ENCODE measurements at regions not wholly inside any gene's neighbourhood (a gene's known extent, or its start where the extent isn't known, plus 50 kb on each side); places are given as distances from the start of the nearest gene placed in this dataset.

DNA sequence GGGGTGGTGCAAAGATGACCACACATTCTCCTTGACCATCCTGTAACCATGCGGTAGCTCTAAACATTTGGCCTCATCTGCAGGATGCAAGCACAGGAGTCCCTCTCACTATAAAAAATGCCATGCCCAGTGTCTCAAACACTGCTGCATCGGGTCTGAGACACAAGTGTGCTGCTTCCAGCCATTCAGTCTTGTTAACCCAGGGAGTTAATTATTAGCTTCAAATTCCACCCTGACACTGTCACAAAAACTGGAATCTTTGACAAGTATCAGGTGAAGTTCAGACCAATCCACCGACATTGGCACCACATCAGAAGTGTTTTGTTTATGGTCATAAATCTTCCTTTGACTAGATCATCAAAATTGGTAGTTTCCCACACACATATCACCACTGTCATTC lies 119.1 kb upstream of the RASEF start:
- TF ChIP-seq, protein P1, sequence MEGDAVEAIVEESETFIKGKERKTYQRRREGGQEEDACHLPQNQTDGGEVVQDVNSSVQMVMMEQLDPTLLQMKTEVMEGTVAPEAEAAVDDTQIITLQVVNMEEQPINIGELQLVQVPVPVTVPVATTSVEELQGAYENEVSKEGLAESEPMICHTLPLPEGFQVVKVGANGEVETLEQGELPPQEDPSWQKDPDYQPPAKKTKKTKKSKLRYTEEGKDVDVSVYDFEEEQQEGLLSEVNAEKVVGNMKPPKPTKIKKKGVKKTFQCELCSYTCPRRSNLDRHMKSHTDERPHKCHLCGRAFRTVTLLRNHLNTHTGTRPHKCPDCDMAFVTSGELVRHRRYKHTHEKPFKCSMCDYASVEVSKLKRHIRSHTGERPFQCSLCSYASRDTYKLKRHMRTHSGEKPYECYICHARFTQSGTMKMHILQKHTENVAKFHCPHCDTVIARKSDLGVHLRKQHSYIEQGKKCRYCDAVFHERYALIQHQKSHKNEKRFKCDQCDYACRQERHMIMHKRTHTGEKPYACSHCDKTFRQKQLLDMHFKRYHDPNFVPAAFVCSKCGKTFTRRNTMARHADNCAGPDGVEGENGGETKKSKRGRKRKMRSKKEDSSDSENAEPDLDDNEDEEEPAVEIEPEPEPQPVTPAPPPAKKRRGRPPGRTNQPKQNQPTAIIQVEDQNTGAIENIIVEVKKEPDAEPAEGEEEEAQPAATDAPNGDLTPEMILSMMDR (conservative IDR thresholded peaks at IDR 0.05; ENCODE audit: low read depth in 2 of 2): no peak
- TF ChIP-seq EZH2phosphoT487 (IDR thresholded peaks at IDR 0.05; ENCODE audit: unreplicated experiment) (no peak), POLR2AphosphoS5 (IDR thresholded peaks at IDR 0.05; ENCODE audit: low read depth) (no peak), EZH2 (IDR thresholded peaks at IDR 0.05; ENCODE audit: low read depth, unreplicated experiment) (no peak), JUNB (IDR thresholded peaks at IDR 0.05; ENCODE audit: unreplicated experiment) (no peak), ZNF331 (CRISPR knock-in tag; IDR thresholded peaks at IDR 0.05; ENCODE audit: low read depth) (no peak), CREB1 (CRISPR knock-in tag; IDR thresholded peaks at IDR 0.05; ENCODE audit: low read depth) (no peak), STAT1 (IDR thresholded peaks at IDR 0.05; ENCODE audit: unreplicated experiment) (no peak)
- TF ChIP-seq, protein P2, sequence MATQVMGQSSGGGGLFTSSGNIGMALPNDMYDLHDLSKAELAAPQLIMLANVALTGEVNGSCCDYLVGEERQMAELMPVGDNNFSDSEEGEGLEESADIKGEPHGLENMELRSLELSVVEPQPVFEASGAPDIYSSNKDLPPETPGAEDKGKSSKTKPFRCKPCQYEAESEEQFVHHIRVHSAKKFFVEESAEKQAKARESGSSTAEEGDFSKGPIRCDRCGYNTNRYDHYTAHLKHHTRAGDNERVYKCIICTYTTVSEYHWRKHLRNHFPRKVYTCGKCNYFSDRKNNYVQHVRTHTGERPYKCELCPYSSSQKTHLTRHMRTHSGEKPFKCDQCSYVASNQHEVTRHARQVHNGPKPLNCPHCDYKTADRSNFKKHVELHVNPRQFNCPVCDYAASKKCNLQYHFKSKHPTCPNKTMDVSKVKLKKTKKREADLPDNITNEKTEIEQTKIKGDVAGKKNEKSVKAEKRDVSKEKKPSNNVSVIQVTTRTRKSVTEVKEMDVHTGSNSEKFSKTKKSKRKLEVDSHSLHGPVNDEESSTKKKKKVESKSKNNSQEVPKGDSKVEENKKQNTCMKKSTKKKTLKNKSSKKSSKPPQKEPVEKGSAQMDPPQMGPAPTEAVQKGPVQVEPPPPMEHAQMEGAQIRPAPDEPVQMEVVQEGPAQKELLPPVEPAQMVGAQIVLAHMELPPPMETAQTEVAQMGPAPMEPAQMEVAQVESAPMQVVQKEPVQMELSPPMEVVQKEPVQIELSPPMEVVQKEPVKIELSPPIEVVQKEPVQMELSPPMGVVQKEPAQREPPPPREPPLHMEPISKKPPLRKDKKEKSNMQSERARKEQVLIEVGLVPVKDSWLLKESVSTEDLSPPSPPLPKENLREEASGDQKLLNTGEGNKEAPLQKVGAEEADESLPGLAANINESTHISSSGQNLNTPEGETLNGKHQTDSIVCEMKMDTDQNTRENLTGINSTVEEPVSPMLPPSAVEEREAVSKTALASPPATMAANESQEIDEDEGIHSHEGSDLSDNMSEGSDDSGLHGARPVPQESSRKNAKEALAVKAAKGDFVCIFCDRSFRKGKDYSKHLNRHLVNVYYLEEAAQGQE (IDR thresholded peaks at IDR 0.05; ENCODE audit: unreplicated experiment): no peak
